ENCODE measurements at regions not wholly inside any gene's neighbourhood (a gene's known extent, or its start where the extent isn't known, plus 50 kb on each side); places are given as distances from the start of the nearest gene placed in this dataset.

GRCh38 chr13:68319384-68319783 is 1089.2 kb upstream of the PCDH9 start:
- no peak for DNase-seq (ENCODE audit: low spot score)

- DNase-seq (ENCODE audit: low spot score), result peak; percentile 75
Observed at GRCh38 chr13:68304286-68304893, 1074.3 kb upstream of the PCDH9 start.

GRCh38 chr13:68293631-68294030 is 1063.5 kb upstream of the PCDH9 start:
- no peak for DNase-seq (ENCODE audit: low spot score)

- DNase-seq (ENCODE audit: low spot score), result no peak
Observed at GRCh38 chr13:68292601-68293000, 1062.5 kb upstream of the PCDH9 start.

GRCh38 chr13:68291595-68291994 is 1061.5 kb upstream of the PCDH9 start:
- DNase-seq (ENCODE audit: low spot score), result no peak

GRCh38 chr13:68275758-68276157 is 1045.6 kb upstream of the PCDH9 start:
- DNase-seq (ENCODE audit: low spot score), result no peak

- no peak for DNase-seq (ENCODE audit: low spot score)
Observed at GRCh38 chr13:68272652-68273051, 1042.5 kb upstream of the PCDH9 start.

- no peak for DNase-seq (ENCODE audit: low spot score)
Observed at GRCh38 chr13:68264692-68265091, 1034.6 kb upstream of the PCDH9 start.

- peak; percentile 30 for DNase-seq (ENCODE audit: low spot score)
Observed at GRCh38 chr13:68261105-68261504, 1031.0 kb upstream of the PCDH9 start.

- DNase-seq (ENCODE audit: low spot score), result no peak
Observed at GRCh38 chr13:68257111-68257842, 1027.1 kb upstream of the PCDH9 start.

- DNase-seq (ENCODE audit: low spot score), result no peak
Observed at GRCh38 chr13:68254151-68254550, 1024.0 kb upstream of the PCDH9 start.

- peak; percentile 43 for DNase-seq (ENCODE audit: low spot score)
Observed at GRCh38 chr13:68234274-68234673, 1004.1 kb upstream of the PCDH9 start.

GRCh38 chr13:68232351-68233130 is 1002.4 kb upstream of the PCDH9 start:
- peak; percentile 69 for DNase-seq (ENCODE audit: low spot score)

GRCh38 chr13:68214691-68215415 is 984.7 kb upstream of the PCDH9 start:
- no peak for DNase-seq (ENCODE audit: low spot score)

- DNase-seq (ENCODE audit: low spot score), result no peak
Observed at GRCh38 chr13:68199271-68199670, 969.1 kb upstream of the PCDH9 start.

- peak; percentile 78 for DNase-seq (ENCODE audit: low spot score)
Observed at GRCh38 chr13:68190818-68191217, 960.7 kb upstream of the PCDH9 start.

GRCh38 chr13:68185444-68186141 is 955.5 kb upstream of the PCDH9 start:
- no peak for DNase-seq (ENCODE audit: low spot score)

- no peak for DNase-seq (ENCODE audit: low spot score)
Observed at GRCh38 chr13:68176475-68176874, 946.3 kb upstream of the PCDH9 start.

GRCh38 chr13:68174893-68175292 is 944.8 kb upstream of the PCDH9 start:
- no peak for DNase-seq (ENCODE audit: low spot score)

- no peak for DNase-seq (ENCODE audit: low spot score)
Observed at GRCh38 chr13:68173111-68173510, 943.0 kb upstream of the PCDH9 start.

GRCh38 chr13:68170961-68171360 is 940.8 kb upstream of the PCDH9 start:
- no peak for DNase-seq (ENCODE audit: low spot score)

Data from HT-29 (cell line).